ENCODE measurements at regions not wholly inside any gene's neighbourhood (a gene's known extent, or its start where the extent isn't known, plus 50 kb on each side); places are given as distances from the start of the nearest gene placed in this dataset.

- peak; percentile 87 for TF ChIP-seq BHLHE40 (IDR thresholded peaks at IDR 0.05; ENCODE audit: low read length)
- TF ChIP-seq MNT (IDR thresholded peaks at IDR 0.05): peak; percentile 97
- no peak for TF ChIP-seq SPEN (CRISPR knock-in tag; IDR thresholded peaks at IDR 0.05; ENCODE audit: low read depth)
- TF ChIP-seq JUNB (CRISPR knock-in tag; IDR thresholded peaks at IDR 0.05; ENCODE audit: borderline replicate concordance): peak; percentile 36; the same call in 1 of the 2 replicates
- no peak for TF ChIP-seq SOX13 (IDR thresholded peaks at IDR 0.05)
- peak in 1 of 2 experiments; percentile 38; a peak in 1 of 4 replicates for TF ChIP-seq SOX13 (CRISPR knock-in tag; conservative IDR thresholded peaks at IDR 0.05 in 1 of 2, IDR thresholded peaks at IDR 0.05 in 1 of 2)
- no peak for TF ChIP-seq GZF1 (CRISPR knock-in tag; IDR thresholded peaks at IDR 0.05)
These were observed 240.4 kb upstream of the TNRC6C start (continued) for GRCh38 chr17:77717941-77718668.

- FAIRE-seq: no peak
- no TSS peak for BruUV-seq (replicated peaks)
- Histone ChIP-seq H3K79me2 (ENCODE audit: insufficient read depth, low read length) (no peaks in the 10 kb centered on the region), H3K27ac (ENCODE audit: extremely low read length, insufficient read depth, low read length) (no peak overlapping the region), H4K20me1 (ENCODE audit: insufficient read depth, low read length) (no peaks in the 10 kb centered on the region), H3K9me3 (ENCODE audit: low read length) (peaks cover 5% of the 10 kb centered on the region; the same call in 1 of the 2 replicates), H3K4me2 (ENCODE audit: low read depth, low read length) (no peak overlapping the region), H3K4me1 (ENCODE audit: insufficient read depth, low read length) (peaks cover 8% of the 10 kb centered on the region), H3K27me3 (ENCODE audit: control insufficient read depth in 1 of 2, insufficient read depth in 2 of 2, low read length in 2 of 2) (peaks cover 3 to 29% of the 10 kb centered on the region in 2 experiments; a peak in 3 of 5 replicates), H3K9ac (ENCODE audit: insufficient read depth, low read depth, low read length) (no peak overlapping the region), H3K36me3 (replicated peaks in 1 of 2; ENCODE audit: control insufficient read depth in 1 of 2, insufficient read depth in 2 of 2, low read length in 2 of 2) (no peaks in the 10 kb centered on the region), H3K4me3 (replicated peaks in 1 of 3; ENCODE audit: insufficient read depth in 1 of 3, low read depth in 2 of 3, low read length in 3 of 3) (no peak overlapping the region), H2AFZ (ENCODE audit: low read length) (no peak overlapping the region)
- ChIA-PET CTCF (ENCODE audit: low intra/inter-chr PET ratio, low total read pairs) (no interaction called here), POLR2A (no interaction called here)
- intact Hi-C loops (cut with micrococcal nuclease; ENCODE audit: unreplicated experiment) (no loop called here), in situ Hi-C loops (cut with HindIII; ENCODE audit: extremely low pct_ligation_motif_present, low pct_unique_long_range_greater_than_20kb) (no loop called here)
- WGBS (ENCODE audit: low lambda C conversion rate): 70% methylated on average over 10 of the region's 10 CpGs
- ATAC-seq: no peak
- DNase-seq (ENCODE audit: low spot score): no peak
- TF ChIP-seq SP2 (CRISPR knock-in tag; IDR thresholded peaks at IDR 0.05) (no peak), EEA1 (CRISPR knock-in tag; IDR thresholded peaks at IDR 0.05; ENCODE audit: borderline replicate concordance) (peak; percentile 50; the same call in 1 of the 2 replicates), ZNF646 (CRISPR knock-in tag; IDR thresholded peaks at IDR 0.05) (peak; percentile 88; the same call in 1 of the 2 replicates), SNAI1 (CRISPR knock-in tag; IDR thresholded peaks at IDR 0.05; ENCODE audit: borderline replicate concordance) (no peak), ZBTB25 (CRISPR knock-in tag; IDR thresholded peaks at IDR 0.05) (no peak), ZNF773 (CRISPR knock-in tag; IDR thresholded peaks at IDR 0.05; ENCODE audit: borderline replicate concordance) (no peak), ZNF772 (CRISPR knock-in tag; IDR thresholded peaks at IDR 0.05) (no peak), NR1H2 (CRISPR knock-in tag; IDR thresholded peaks at IDR 0.05; ENCODE audit: borderline replicate concordance, low read depth) (no peak)
These were observed 239.9 kb upstream of the TNRC6C start for GRCh38 chr17:77718669-77718961.

All from HepG2 (cell line).